Neural cell (in vitro differentiated cells): ENCODE measurements at regions not wholly inside any gene's neighbourhood (a gene's known extent, or its start where the extent isn't known, plus 50 kb on each side); places are given as distances from the start of the nearest gene placed in this dataset.

Experiments used
- H2AFZ ChIP-seq: fragments of 200-600, 300-800 bp; sonication (generic), shearing (Covaris generic); 2 replicates; pipeline ENCODE4 v1.6.0; 2014; ENCODE audit warnings: low read depth, mild to moderate bottlenecking, antibody characterized with exemption, low read length, moderate library complexity
- H3F3A ChIP-seq: fragments of 200-600 bp; shearing (Covaris generic); 2 replicates; pipeline ENCODE4 v1.6.1; 2016; ENCODE audit warnings: mild to moderate bottlenecking, moderate library complexity, mixed read lengths, antibody characterized with exemption, low read length; ENCODE audit not compliant: insufficient read depth, poor library complexity, severe bottlenecking
- H3K27ac ChIP-seq: fragments of 200-600, 300-800 bp; sonication (generic), shearing (Covaris generic); 2 replicates; pipeline ENCODE4 v1.5.1; 2014; ENCODE audit warnings: mild to moderate bottlenecking, low read length, moderate library complexity
- H3K27me3 ChIP-seq: fragments of 300-800, 200-600 bp; sonication (generic), shearing (Covaris generic); 2 replicates; pipeline ENCODE4 v1.6.0; 2014; ENCODE audit warnings: mild to moderate bottlenecking, low read depth, low read length, moderate library complexity; ENCODE audit not compliant: insufficient read depth
- H3K36me3 ChIP-seq: fragments of 300-800, 200-600 bp; sonication (generic), shearing (Covaris generic); 2 replicates; pipeline ENCODE4 v1.5.1; 2014; ENCODE audit warnings: mild to moderate bottlenecking, antibody characterized with exemption, low read length, moderate library complexity; ENCODE audit not compliant: insufficient read depth
- H3K4me2 ChIP-seq: fragments of 300-800, 200-600 bp; sonication (generic), shearing (Covaris generic); 2 replicates; pipeline ENCODE4 v1.6.0; 2014; ENCODE audit warnings: mild to moderate bottlenecking, low read length
- H3K4me3 ChIP-seq: fragments of 300-800, 200-600 bp; sonication (generic), shearing (Covaris generic); 2 replicates; pipeline ENCODE4 v1.5.1; 2014; ENCODE audit warnings: mild to moderate bottlenecking, low read length, moderate library complexity
- H3K79me2 ChIP-seq: fragments of 200-600 bp; shearing (Covaris generic); replicated peaks from 2 replicates; pipeline ENCODE4 v1.6.0; 2014; ENCODE audit warnings: mild to moderate bottlenecking, low read length, moderate library complexity; ENCODE audit not compliant: insufficient read depth
- H3K9ac ChIP-seq: fragments of 300-800, 200-600 bp; sonication (generic), shearing (Covaris generic); 2 replicates; pipeline ENCODE4 v1.6.1; 2016; ENCODE audit warnings: mild to moderate bottlenecking, low read length, mixed read lengths
- H3K9me2 ChIP-seq: fragments of 200-600 bp; shearing (Covaris generic); 2 replicates; pipeline ENCODE4 v1.6.1; 2016; ENCODE audit warnings: mild to moderate bottlenecking, low read length, mixed read lengths; ENCODE audit not compliant: insufficient read depth
- H3K9me3 ChIP-seq: fragments of 200-600, 300-800 bp; sonication (generic), shearing (Covaris generic); 2 replicates; pipeline ENCODE4 v1.6.1; 2016; ENCODE audit warnings: mild to moderate bottlenecking, mixed run types, low read length, moderate library complexity, mixed read lengths
- H4K20me1 ChIP-seq: fragments of 200-600 bp; shearing (Covaris generic); 2 replicates; pipeline ENCODE4 v1.6.1; 2016; ENCODE audit warnings: mild to moderate bottlenecking, mixed run types; ENCODE audit not compliant: insufficient read depth
- CTCF ChIP-seq: fragments of 450-650 bp; IDR thresholded peaks from 2 replicates; pipeline ENCODE4 v1.5.1; 2014; ENCODE audit warnings: antibody characterized with exemption, mild to moderate bottlenecking, moderate library complexity; ENCODE audit not compliant: poor library complexity, severe bottlenecking
- EP300 ChIP-seq: fragments of 450-650 bp; conservative IDR thresholded peaks from 2 replicates; pipeline ENCODE4 v1.6.1; 2014; ENCODE audit warnings: antibody characterized with exemption, mild to moderate bottlenecking, moderate library complexity; ENCODE audit not compliant: poor library complexity, severe bottlenecking
- EZH2 ChIP-seq: fragments of 200-600, 300-800 bp; shearing (Covaris generic), sonication (generic); IDR thresholded peaks from 2 replicates; pipeline ENCODE4 v1.6.1; 2014; ENCODE audit warnings: antibody characterized with exemption, low read length, borderline replicate concordance, mild to moderate bottlenecking; ENCODE audit not compliant: insufficient read depth, poor library complexity, severe bottlenecking
- MXI1 ChIP-seq: fragments of 450-650 bp; conservative IDR thresholded peaks from 2 replicates; pipeline ENCODE4 v1.6.1; 2014; ENCODE audit warnings: antibody characterized with exemption, mild to moderate bottlenecking; ENCODE audit not compliant: poor library complexity, severe bottlenecking
- POLR2AphosphoS5 ChIP-seq: IDR thresholded peaks from 2 replicates; pipeline ENCODE4 v1.6.1; 2012
- RAD21 ChIP-seq: fragments of 450-650 bp; conservative IDR thresholded peaks from 2 replicates; pipeline ENCODE4 v1.6.1; 2014; ENCODE audit warnings: antibody characterized with exemption, mild to moderate bottlenecking, moderate library complexity
- REST ChIP-seq: IDR thresholded peaks from 2 replicates; pipeline ENCODE4 v1.6.1; 2012; ENCODE audit warnings: borderline replicate concordance
- SMC3 ChIP-seq: fragments of 450-650 bp; conservative IDR thresholded peaks from 2 replicates; pipeline ENCODE4 v1.6.1; 2014; ENCODE audit warnings: antibody characterized with exemption, mild to moderate bottlenecking, moderate library complexity; ENCODE audit not compliant: poor library complexity
- TAF1 ChIP-seq: IDR thresholded peaks from 2 replicates; pipeline ENCODE4 v1.6.1; 2012; ENCODE audit warnings: low read depth

GRCh38 chr12:103177639-103178255 lies 220.3 kb downstream of the ASCL1 start:
- H3K9me3 ChIP-seq = no peaks in the 10 kb centered on the region
- no peak overlapping the region for H2AFZ ChIP-seq
- no peaks in the 10 kb centered on the region for H3K36me3 ChIP-seq
- H3K27me3 ChIP-seq = no peaks in the 10 kb centered on the region
- H3F3A ChIP-seq = no peaks in the 10 kb centered on the region
- H3K9me2 ChIP-seq = no peaks in the 10 kb centered on the region
- H4K20me1 ChIP-seq = no peaks in the 10 kb centered on the region
- H3K79me2 ChIP-seq = no peaks in the 10 kb centered on the region
- no peak overlapping the region for H3K4me2 ChIP-seq
- H3K4me3 ChIP-seq = no peak overlapping the region
- no peak overlapping the region for H3K27ac ChIP-seq
- TF ChIP-seq REST (no peak), EP300 (no peak), RAD21 (no peak), CTCF (no peak), EZH2 (no peak), MXI1 (no peak), TAF1 (no peak), POLR2AphosphoS5 (no peak), SMC3 (no peak)
- no peak overlapping the region for H3K9ac ChIP-seq

GRCh38 chr12:103178366-103179080 lies 221.0 kb downstream of the ASCL1 start:
- no peak for TF ChIP-seq CTCF
- TF ChIP-seq EZH2 = no peak
- TF ChIP-seq POLR2AphosphoS5 = no peak
- no peak for TF ChIP-seq RAD21
- TF ChIP-seq REST = no peak
- TF ChIP-seq EP300 = no peak
- TF ChIP-seq MXI1 = no peak
- no peak for TF ChIP-seq TAF1
- TF ChIP-seq SMC3 = no peak
- Histone ChIP-seq H3K36me3 (no peaks in the 10 kb centered on the region), H3K27me3 (no peaks in the 10 kb centered on the region), H3K27ac (no peak overlapping the region), H3K9me3 (no peaks in the 10 kb centered on the region), H3F3A (no peaks in the 10 kb centered on the region), H3K79me2 (no peaks in the 10 kb centered on the region), H4K20me1 (no peaks in the 10 kb centered on the region), H3K4me3 (no peak overlapping the region), H3K9ac (no peak overlapping the region), H3K9me2 (no peaks in the 10 kb centered on the region), H2AFZ (no peak overlapping the region), H3K4me2 (no peak overlapping the region)
